GM21526 (cell line): ENCODE measurements at regions not wholly inside any gene's neighbourhood (a gene's known extent, or its start where the extent isn't known, plus 50 kb on each side); places are given as distances from the start of the nearest gene placed in this dataset.

Source experiments
- ATAC-seq: cut with Tn5 transposase; IDR thresholded peaks from one replicate; pipeline ENCODE4 v1.9.1; 2021; ENCODE audit warnings: moderate library complexity; ENCODE audit not compliant: unreplicated experiment, low FRiP score

- ATAC-seq, result no peak
Measured at GRCh38 chr11:116603728-116604323, 169.0 kb downstream of the BUD13 start.

- no peak for ATAC-seq
Measured at GRCh38 chr11:116602637-116602942, 170.2 kb downstream of the BUD13 start.

GRCh38 chr11:116601814-116602636 is 170.8 kb downstream of the BUD13 start:
- no peak for ATAC-seq

- ATAC-seq, result no peak
Measured at GRCh38 chr11:116600930-116601329, 171.9 kb downstream of the BUD13 start.

GRCh38 chr11:116598556-116598955 is 174.2 kb downstream of the BUD13 start:
- no peak for ATAC-seq

GRCh38 chr11:116598036-116598435 is 174.8 kb downstream of the BUD13 start:
- ATAC-seq, result no peak

GRCh38 chr11:116596346-116597260 is 176.2 kb downstream of the BUD13 start:
- ATAC-seq, result no peak

GRCh38 chr11:116595305-116595880 is 177.4 kb downstream of the BUD13 start:
- no peak for ATAC-seq

- ATAC-seq, result no peak
Measured at GRCh38 chr11:116590844-116591570, 181.8 kb downstream of the BUD13 start.

- ATAC-seq, result no peak
Measured at GRCh38 chr11:116589402-116589801, 183.4 kb downstream of the BUD13 start.

GRCh38 chr11:116586392-116586791 is 186.4 kb downstream of the BUD13 start:
- ATAC-seq, result no peak

GRCh38 chr11:116582571-116582970 is 190.2 kb downstream of the BUD13 start:
- no peak for ATAC-seq

GRCh38 chr11:116581349-116581748 is 191.4 kb downstream of the BUD13 start:
- no peak for ATAC-seq

GRCh38 chr11:116580799-116581198 is 192.0 kb downstream of the BUD13 start:
- ATAC-seq, result no peak

GRCh38 chr11:116579857-116580727 is 192.7 kb downstream of the BUD13 start:
- ATAC-seq, result no peak

GRCh38 chr11:116579031-116579653 is 193.6 kb downstream of the BUD13 start:
- ATAC-seq, result no peak

GRCh38 chr11:116577956-116578355 is 194.8 kb downstream of the BUD13 start:
- ATAC-seq, result no peak

GRCh38 chr11:116577273-116577672 is 195.5 kb downstream of the BUD13 start:
- no peak for ATAC-seq

GRCh38 chr11:116576526-116576925 is 196.3 kb downstream of the BUD13 start:
- no peak for ATAC-seq
